NCI-H1105 treated with DMSO at 0.1 percent for 48 hours (cell line): ENCODE measurements at regions not wholly inside any gene's neighbourhood (a gene's known extent, or its start where the extent isn't known, plus 50 kb on each side); places are given as distances from the start of the nearest gene placed in this dataset.
"Not testable (repeated sequence)": the region's sequence is repeated elsewhere in the genome, so short reads cannot be mapped to it uniquely, and the experiment has no call there.

Experiments used
- DNase-seq: peaks from one replicate; lab custom pipeline; 2025; lab: John Stamatoyannopoulos, UW

DNA sequence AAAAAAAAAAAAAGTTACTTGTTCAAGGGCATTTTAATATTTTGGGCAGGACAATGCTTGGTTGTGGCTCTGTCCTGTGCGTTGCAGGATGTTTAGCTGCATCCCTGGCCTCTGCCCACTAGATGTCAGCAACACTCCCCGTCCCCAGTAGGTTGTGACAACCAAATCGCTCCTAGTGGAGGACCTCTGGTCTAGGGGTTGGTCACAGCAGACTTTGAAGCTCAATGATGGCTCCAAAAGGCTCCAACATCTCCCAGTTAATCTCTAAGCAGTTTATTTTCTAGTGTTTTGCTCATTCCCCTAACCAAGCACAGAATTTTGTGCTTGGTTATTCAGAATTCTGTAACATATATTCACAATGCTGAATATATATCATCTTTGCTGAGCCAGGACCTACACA, 67.0 kb downstream of the CHRNA1 start:
- DNase-seq = peak; percentile 37

DNA sequence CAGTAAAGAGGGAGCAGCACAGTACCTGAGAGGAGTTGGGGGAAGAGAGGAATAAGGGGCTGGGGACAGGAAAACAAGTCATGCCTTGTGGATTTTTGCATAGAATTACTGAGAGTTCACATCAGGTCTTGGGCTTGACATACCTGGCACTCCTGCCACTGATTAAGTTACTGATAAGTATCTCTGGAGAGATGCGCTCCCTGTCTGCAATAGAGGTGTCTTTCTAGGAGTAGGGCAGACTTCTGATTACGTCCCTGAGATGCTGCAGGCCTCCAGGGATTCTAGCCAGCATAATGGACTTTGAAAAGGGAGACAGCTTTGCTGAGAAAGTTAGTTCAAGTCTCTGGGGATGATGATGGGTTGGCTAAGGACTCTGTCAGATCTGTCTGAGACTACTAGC, 69.4 kb downstream of the CHRNA1 start:
- no peak for DNase-seq

DNA sequence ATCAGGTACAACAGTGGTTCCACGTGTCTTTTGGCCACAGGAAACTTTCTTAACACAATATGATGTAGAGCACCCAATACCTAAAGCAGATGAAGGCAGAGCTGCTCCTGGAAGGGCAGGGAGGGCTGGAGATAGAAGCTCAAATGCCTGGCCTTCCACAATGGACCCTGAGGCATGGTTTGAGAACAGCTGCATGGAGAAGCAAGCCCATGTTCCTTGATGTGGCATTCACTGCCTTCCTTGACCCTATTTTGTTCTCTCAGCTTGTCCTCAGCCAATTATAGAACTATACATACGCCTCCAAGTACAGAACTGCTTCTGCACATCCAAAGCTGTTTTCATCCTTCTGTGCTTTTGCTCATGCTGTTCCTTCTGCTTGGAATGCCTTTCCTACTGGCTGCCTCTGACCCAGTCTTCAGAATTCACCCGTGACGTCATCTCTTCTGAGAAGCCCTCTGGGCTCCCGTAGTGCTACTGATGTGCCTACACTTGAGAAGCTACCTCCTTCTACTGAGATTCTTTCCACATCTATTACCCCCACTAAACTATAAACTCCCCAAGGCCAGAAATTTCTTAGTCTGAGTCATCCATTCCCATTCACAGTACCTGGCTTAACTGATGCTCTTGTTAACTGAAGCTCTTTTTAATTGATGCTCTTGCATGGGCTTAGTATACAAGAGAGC, 69.9 kb downstream of the CHRNA1 start:
- DNase-seq = no peak

DNA sequence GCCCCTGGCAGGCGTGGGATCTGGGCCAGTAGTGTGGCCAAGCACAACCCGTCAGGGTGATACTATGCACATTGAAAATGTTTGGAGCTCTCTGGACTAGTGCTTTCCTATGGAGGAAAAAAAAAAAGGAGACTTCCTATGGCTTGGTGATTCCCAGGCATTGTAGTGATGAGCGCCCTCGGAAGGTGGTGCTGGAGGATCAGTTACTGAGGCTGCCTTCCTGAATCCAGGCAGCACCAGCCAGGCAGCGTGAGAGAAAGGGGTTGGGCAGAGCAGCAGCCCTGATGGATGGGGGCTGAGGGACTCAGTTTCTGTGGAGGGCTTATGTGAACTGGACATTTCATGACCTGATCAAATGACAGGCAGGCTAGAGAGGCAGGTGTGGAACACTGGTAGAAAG, 70.9 kb downstream of the CHRNA1 start:
- no peak for DNase-seq

DNA sequence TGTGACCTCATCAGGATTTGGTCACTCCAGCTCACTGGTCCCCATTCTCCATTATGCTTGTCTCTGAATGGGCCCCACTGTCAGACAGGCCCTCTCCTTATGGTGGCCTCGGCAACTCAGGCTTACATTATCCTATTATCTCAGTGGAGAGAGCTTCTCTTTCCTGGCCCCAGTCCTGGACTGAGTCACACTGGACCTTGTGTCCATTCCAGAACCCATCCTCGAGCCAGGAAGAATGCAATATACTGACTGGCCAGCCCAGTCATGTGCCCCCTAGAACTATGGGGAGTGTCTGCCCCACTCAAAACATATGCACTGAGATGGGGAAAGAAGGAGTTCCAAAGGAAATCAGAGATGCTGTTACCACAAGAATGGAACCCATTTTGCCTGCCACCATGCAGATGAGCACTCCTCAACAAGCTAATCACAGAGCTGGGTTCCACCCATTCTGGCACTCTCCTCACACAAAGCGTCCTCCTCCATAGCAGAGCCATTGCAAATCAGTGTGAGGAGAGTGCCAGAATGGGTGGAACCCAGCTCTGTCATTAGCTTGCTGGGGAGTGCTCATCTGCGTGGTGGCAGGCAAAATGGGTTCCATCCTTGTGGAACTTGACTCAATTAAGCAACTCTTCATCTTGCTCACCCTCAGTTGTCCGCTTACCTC, 71.9 kb downstream of the CHRNA1 start:
- DNase-seq = no peak

DNA sequence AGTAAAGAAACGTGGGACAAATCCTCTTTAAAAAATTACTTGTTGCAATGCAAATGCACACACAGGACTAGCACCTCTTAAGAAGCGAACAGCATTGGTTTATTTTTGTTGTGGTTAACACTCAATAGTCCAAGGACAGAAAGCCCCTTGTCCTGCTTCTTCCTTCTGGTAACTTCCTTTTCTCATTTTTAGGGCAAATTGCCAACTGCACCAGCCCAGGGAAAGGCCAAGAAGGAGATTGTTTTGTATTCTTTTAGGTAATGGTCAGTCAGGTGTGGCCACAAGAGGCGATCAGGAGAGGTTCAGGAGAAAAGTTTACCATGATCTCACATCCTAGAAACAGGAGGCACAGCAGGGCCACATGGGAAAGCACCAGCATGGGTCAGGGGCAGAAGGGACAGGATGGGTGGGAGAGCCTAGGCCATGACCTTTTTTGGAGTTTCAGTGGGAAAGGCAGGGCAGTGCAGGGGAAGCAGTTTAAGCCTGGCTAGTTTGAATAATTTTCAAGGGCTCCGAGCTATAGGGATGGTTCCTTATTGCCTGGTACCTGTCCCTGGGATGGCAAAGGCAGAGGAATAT, 73.0 kb downstream of the CHRNA1 start:
- no peak for DNase-seq

DNA sequence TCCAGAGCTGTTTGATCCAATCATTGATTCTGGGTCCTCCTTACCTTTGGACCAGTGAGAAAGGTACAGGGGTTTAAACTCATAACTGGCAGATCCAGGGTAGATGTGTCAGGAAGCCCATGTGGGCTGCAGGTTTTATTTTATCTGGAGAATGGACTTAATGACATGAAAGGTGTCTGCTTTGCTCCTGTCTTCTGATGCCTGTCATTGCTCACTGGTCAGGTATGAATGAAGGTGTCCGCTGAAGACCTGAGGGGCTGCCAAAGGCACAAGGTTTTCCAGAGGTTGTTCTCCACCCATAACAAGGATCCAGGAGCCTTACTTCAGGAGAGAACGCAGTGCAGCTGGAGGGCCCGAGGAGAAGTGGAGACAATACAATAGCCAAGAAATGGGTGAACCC, 74.2 kb downstream of the CHRNA1 start:
- DNase-seq = no peak

DNA sequence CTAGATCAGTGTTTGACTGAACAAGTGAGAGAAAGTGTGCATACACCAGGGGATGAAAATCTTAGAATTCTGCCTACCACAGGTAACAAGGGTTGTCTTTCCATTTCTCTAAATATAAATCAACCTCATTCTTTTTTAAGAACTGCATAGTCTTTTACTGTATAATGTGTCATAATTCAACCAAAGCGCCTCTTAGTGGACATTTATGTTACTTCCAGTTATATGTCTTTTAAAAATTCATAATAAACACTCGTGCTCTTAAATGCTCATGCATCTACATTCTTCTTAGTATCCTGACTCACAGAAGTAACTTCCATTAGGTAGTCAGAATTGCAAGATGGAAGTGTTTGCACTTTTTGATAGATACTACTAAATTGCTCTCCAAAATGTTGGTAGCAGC, 76.2 kb downstream of the CHRNA1 start:
- DNase-seq = no peak

DNA sequence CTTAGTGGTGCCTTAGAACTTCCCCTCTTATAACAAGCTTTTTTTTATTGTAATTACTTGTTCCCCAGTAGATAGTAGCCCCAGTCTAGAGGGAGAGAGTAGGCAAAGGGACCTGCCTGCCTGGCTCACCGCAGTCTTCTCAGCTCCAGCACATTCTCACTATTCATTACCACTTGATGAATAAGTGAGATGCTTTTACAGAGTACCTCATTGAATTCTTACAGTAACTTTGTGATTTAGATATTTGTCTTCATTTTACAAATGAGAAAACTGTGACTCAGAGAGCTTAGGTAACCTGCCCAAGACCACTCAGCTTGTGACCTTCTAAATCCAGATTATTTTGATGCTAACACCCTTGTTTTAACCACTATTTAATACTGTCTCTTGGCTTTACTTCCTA, 77.8 kb downstream of the CHRNA1 start:
- no peak for DNase-seq

DNA sequence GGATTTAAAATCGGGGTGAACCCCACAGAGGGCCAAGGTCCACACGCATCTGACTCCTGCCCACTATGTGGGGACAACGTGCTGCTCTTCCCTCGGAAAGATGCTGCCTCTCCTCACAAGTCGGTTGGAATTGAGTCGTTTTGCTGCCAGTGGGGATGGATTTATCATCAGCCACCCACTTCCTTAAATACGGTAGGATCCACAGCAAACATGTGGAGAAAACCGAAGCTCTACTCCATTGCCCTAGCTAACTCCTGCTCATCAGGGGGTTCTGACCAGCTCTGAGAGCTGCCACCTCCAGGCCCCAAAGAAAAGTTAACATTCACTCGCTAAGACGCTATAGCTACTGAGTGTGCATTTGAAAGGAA, 80.9 kb downstream of the CHRNA1 start:
- DNase-seq = no peak

DNA sequence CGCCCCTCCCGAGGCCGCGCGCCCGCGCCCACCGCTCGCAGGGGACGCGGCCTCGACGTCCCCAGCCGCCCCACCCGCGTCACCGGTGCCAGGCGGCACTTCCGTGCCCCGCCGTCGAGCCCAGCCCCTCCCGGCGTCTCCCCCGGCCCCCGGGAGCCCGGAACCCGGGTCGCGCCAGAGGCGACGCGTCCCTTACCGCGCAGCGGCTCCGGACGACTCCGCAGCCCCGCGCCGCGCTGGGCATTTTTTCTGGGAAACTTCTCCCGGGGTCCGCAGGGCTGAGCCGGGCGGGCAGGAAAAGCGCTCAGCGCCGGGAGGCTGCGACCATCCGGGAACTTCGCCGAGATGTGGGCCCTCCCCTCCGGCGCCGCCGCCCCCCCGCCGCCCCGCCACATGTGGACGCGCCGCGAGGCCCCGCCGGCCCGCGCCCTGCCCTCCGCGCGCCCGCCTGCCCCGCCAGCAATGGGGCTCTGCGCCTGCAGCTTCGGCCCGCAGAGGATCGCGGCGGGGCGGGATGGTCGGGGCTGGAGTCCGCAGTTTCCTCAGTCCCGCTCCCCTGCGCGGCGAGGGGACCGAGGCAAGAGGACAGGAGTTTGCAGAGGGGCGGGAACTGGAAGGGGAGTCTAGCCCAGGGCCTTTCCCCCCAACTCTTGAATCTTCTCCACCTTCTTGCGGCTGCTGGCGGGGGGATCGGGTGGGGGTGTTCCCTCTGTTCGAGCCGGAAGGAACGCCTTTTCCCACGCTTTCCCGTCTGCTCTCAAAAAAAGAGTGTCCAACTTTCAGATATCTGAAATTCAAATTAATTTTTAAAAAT, 81.5 kb downstream of the CHRNA1 start:
- DNase-seq = no peak

DNA sequence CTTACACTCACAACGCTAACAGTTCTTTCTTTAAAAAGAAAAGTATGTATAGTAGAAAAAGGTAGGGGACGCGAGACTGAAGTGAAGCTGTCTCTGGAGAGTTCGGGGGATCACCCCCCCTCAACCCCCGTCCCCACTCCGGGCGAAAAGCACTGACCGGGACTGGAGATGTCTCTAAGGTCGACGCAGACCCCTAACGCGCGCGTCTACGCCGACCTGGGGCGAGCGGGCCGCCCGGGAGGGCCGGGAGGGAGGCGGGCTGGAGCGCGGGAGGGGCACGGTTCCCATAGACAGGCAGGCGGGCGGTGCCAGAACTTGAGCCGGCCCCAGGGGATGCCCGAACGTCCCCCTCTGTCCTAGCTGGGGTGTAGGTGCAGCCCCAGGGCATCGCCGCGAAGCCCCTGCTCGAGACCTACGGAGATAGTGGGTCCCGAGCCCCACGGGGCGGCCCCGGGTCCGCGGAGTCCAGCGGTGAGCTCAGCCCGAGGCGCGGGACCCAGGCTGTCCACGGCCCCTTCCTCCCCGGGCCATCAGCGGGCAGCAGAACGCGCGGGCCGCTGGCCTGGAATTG, 82.2 kb downstream of the CHRNA1 start:
- peak; percentile 6 for DNase-seq

DNA sequence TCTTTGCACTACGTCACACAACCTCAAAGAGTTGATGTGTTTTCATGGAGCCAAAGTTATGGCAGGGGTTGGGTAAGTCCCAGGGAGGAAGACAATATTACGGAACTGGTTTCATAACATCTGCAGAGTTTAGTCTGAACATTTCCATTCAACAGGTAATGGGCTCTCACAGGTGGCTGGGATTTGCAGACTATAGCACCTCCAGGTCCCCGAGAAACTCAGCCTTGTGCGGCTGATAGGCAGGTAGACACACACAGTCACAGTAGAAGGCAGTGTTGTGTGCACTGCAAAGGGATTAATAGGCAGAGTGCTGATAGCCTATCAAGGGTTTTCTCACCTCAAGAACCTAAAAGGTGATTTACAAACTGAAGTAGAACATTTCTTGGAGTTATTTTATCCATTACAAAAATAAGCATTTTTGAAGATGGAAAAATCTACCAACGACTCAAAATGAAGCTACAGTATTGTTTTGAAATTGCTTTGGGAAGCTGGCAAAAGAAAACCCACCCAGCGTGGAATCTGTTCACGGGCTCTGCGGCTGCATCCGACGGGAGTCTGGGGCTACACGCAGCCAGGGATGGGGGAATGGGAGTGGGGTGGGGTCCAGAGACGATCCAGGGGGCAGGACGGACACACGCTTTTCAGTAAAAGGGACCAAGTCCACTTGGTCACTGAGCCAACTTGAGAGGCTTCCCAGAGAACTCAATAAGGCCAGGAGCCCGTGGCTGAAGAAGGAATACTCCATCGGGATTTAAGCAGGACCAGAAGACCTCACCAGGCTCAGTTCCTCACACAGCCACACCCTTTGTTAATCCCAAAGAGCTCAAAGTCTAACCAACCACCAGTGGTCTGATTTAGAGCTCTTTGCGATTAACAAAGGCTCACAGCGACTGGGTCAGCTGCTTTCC, 82.9 kb downstream of the CHRNA1 start:
- DNase-seq = no peak

DNA sequence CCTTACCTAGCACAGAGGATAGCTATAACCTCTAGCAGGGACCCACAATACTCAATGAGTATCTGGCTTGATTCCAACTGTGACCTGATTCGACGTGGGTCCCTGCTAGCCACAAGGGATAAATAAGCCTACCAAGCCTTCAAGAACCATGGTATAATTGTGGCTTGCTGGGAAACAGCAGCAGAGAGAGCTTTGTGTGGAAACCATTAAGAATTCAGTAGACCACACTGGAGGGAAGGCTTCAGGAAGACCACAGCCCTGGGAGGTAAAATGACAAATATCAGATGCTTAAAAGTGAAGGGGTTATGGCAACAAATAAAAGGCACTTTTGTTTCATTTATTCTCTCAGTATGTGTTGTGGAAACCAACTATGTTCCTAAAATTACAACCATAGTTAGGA, 82.6 kb upstream of the WIPF1 start:
- DNase-seq = no peak

DNA sequence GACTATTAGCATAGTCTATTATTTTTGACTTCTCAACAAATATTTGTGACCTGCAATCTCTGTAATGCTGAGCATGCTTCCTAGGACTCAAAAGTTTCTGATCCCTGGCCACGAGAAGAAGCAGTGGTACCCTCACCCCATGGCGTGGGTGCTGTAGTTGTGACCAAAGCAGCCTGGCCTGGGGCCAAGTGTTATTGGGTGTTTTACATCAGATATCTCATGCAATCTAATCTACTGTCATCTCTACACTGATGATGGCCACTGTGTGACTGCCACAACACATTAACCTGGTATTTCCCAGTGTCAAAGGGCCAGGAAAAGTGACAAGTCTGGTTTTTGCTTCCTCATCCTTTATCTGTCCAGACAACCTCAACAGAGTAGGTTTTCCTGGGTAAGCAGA, 80.8 kb upstream of the WIPF1 start:
- DNase-seq = no peak

DNA sequence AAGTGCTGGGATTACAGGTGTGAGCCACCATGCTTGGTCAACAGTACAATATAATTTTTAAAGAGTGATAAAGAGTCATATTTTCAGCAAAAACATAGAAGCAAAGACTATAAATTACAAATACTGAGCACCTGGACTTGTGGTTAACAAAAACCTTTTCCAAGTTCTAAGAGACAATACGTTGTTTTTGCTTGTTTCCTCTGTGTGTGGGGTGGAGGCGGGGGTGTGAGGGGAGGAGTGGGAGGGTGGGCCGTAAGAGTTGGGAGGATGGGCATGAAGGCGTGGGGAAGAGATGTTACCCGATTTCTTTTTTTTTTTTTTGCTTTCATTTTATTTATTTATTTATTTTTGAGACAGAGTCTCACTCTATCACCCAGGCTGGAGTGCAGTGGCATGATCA, 78.0 kb upstream of the WIPF1 start:
- DNase-seq = no peak

DNA sequence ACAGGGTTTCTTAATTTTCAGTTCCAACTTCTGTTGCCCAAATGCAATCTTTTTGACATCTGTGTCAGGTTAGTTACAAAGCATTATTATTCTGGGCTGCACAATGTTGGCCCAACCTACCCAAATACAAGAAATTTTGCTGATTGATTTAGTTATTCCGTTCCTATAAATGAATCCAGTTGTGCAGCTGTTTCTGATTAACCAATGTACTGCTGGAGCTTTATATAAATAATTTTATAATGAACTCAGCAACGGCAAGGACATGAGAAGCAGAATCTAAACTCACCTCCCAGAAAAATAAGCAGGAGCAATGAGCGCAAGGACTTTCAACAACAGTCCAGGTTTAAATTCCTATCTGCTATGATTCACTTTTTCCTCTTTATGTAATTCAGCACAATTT, 76.3 kb upstream of the WIPF1 start:
- no peak for DNase-seq

DNA sequence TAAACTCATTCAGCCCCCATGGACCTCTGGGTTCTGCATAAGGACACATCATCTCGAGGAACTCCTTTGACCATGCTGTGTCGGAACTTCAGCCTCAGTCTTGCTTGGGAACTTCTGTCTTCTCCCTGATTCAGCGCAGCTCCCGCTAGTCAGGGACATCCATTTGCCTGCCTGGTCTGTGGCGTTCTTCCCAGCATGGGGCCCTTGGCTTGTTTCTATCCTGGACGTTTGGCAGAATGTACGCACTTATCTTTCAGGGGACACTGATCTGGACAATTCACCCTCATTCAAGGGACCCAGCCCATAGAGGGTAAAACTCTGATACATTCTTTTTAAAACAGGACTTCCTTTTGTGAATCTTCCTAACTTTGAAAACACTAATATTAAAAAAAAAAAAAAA, 75.8 kb upstream of the WIPF1 start:
- DNase-seq = no peak

DNA sequence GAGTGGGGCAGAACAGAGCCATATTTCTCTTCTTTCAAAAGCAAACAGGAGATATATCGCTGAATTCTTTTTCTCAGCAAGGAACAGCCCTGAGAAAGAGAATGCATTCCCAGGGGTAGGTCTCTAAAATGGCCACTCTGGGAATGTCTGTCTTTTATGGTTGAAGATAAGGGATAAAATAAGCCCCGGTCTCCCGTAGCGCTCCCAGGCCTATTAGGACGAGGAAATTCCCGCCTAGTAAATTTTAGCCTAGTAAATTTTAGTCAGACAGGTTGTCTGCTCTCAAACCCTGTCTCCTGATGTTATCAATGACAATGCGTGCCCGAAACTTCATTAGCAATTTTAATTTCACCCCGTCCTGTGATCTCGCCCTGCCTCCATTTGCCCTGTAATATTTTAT, 73.9 kb upstream of the WIPF1 start:
- not testable (repeated sequence) for DNase-seq

DNA sequence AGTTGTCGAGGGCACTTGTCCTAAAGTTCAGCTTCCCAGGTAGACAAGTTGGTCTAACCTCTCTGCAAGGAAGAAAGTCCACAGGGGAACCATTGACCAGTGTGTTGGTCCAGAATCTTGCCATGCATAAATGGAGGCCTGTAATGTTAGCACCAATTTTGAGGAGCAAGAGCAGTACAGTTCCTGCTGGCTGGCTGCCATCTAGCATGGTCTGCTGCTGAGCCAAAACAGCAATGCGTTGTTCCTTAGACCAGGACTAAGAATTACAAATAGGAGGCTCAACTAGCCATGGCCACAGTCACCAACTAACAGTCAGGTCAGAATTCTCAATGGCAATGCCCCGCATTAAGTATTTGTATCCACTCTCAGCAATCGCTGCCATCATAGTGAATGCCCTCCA, 72.8 kb upstream of the WIPF1 start:
- DNase-seq = no peak

DNA sequence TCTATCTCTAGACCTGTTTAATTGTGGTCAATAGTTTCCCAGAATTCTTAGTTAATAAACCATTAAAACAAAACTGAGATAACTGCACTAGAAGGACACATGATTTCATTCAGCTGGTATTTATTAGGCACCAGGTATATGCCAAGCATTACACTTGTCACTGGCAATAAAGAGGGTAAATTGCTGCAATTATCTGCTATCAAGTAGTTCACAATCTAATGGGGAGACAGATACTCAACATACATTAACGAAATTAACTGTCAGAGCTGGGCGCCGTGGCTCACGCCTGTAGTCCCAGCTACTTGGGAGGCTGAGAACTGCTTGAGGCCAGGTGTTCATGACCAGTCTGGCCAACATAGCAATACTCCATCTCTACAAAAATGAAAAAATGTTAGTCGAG, 71.7 kb upstream of the WIPF1 start:
- DNase-seq = peak; percentile 23

DNA sequence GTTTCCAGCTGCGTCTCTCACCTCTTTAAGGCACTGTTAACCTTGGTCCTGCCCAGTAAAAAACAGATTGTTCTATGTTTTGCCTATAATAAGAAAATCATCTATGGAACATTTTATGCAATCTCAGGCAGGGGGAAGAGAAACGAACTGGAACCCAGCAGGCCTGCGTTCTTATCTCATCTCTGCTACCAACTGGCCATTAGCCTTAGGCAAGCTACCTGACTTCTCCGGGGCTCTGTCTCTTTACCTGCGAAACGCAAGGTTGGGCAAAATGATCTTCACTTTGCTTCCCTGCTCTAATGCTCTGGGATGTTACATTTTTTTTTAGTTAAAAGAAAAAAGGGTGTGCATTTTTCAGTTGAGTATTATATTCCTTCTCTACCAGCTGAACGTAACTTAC, 70.5 kb upstream of the WIPF1 start:
- no peak for DNase-seq
